Prostate gland (tissue), 2 donors: ENCODE measurements at regions not wholly inside any gene's neighbourhood (a gene's known extent, or its start where the extent isn't known, plus 50 kb on each side); places are given as distances from the start of the nearest gene placed in this dataset.

ENCODE experiments used
- POLR2A ChIP-seq: fragments of 450-650 bp; IDR thresholded peaks from one replicate; pipeline ENCODE4 v1.6.1; 2016; ENCODE audit warnings: antibody characterized with exemption, mild to moderate bottlenecking
- TF ChIP-seq, protein P1 (sequence below), 4 experiments: fragments of 200-600 bp in 2 of 4; fragments of 450-650 bp in 2 of 4; sonication (generic) in 2 of 4; IDR thresholded peaks; 1 replicate in 3 of 4; 2 replicates in 1 of 4; pipeline ENCODE4 v1.5.1; 2016 to 2019; ENCODE audit warnings: antibody characterized with exemption in 4 of 4, mild to moderate bottlenecking in 2 of 4, moderate library complexity in 2 of 4

DNA sequence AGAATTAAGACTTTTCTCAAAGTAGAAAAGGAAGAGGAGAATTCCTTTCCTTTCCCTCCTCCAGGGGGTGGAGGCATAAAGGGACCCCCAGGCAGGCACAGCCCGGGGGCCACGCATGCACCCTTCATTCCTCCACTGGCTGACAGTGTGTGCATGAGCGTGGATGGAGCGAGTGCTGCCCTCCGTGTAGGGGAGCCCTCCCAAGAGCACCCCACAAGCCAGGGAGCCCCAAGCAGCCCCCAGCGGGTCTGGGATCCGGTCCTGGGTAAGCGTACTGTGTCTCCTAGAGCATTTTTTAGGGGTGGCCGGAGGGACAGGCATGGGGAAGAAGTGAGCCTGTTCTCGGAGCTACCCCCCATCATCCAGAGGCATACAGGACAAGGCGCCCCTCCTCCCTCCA is 120.5 kb downstream of the SIK1 start:
- TF ChIP-seq, protein P1, sequence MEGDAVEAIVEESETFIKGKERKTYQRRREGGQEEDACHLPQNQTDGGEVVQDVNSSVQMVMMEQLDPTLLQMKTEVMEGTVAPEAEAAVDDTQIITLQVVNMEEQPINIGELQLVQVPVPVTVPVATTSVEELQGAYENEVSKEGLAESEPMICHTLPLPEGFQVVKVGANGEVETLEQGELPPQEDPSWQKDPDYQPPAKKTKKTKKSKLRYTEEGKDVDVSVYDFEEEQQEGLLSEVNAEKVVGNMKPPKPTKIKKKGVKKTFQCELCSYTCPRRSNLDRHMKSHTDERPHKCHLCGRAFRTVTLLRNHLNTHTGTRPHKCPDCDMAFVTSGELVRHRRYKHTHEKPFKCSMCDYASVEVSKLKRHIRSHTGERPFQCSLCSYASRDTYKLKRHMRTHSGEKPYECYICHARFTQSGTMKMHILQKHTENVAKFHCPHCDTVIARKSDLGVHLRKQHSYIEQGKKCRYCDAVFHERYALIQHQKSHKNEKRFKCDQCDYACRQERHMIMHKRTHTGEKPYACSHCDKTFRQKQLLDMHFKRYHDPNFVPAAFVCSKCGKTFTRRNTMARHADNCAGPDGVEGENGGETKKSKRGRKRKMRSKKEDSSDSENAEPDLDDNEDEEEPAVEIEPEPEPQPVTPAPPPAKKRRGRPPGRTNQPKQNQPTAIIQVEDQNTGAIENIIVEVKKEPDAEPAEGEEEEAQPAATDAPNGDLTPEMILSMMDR (IDR thresholded peaks at IDR 0.05) = no peak
- TF ChIP-seq POLR2A = no peak
